ENCODE measurements at regions not wholly inside any gene's neighbourhood (a gene's known extent, or its start where the extent isn't known, plus 50 kb on each side); places are given as distances from the start of the nearest gene placed in this dataset.

DNA sequence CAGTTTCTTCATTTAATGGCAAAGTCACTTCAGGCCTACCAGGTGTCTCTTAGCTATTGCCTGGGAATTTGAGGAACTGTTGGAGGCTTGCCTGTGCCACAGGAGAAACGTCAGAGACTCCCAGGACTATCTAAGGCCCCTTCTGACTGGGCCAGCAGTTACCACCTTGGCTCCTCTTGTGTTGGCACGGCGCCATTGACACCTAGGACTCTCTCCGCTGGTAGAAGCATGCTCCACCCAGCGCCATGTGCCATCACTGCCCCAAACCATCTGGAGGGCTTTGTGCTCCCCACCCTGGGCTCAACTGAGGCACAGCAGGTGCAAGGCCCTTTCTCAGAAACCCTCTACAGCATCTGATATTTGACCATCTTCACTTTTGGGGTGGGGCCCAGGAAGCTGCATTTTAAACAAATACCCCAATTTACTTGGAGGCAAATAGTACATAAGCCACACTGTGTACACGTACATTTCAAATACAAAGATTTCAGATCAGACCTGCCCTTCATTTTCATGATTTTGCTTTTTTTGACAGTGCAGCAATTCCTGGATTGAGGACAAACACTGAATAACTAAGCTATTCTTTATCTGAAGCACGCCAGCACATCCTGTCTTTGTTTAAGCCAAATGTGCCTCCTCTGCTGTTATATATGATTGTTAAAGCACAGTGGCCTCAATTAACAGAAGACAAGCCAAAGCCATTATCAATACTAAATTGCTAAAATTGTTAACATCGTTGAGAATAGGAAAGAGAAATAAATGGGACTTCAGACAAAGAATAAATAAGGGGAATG, 59.9 kb upstream of the TPP2 start:
- BruUV-seq (replicated peaks), result no TSS peak
- Histone ChIP-seq H3K4me3 (no peak overlapping the region), H3K36me3 (ENCODE audit: control insufficient read depth in 2 of 2, insufficient read depth in 2 of 2, low read length in 1 of 2) (no peaks in the 10 kb centered on the region), H3K9me3 (replicated peaks; ENCODE audit: control insufficient read depth, insufficient read depth, low read length) (no peaks in the 10 kb centered on the region), H3K27me3 (replicated peaks in 1 of 2; ENCODE audit: control insufficient read depth in 2 of 2, insufficient read depth in 2 of 2, low read length in 1 of 2) (no peaks in the 10 kb centered on the region), H3K27ac (ENCODE audit: control insufficient read depth, insufficient read depth) (no peak overlapping the region), H3K4me2 (ENCODE audit: control insufficient read depth, insufficient read depth) (no peak overlapping the region), H3K79me2 (ENCODE audit: control insufficient read depth, insufficient read depth, low read length) (no peaks in the 10 kb centered on the region), H3K4me1 (ENCODE audit: control insufficient read depth, insufficient read depth, low read length) (no peaks in the 10 kb centered on the region), H4K20me1 (ENCODE audit: control insufficient read depth, insufficient read depth) (no peaks in the 10 kb centered on the region), H2AFZ (ENCODE audit: control insufficient read depth, low read depth, low read length) (no peak overlapping the region), H3K9ac (ENCODE audit: control insufficient read depth, insufficient read depth, low read length) (no peak overlapping the region)
- no peak for ATAC-seq
- intact Hi-C loops (cut with micrococcal nuclease; ENCODE audit: unreplicated experiment) (no loop called here), in situ Hi-C loops (cut with MboI) (no loop called here)
- ChIA-PET POLR2A (no interaction called here), SMC1A (ENCODE audit: uncharacterized antibody, unreplicated experiment) (interaction anchor here (0.8 kb wide), 1 partner anchor 780 kb away, joined by 3 read pairs; no protein-coding TSS in a partner anchor), RAD21 (ENCODE audit: unreplicated experiment) (no interaction called here), CTCF (interaction anchor here (2.3 kb wide), 1 partner anchor 19 kb away, joined by 8 read pairs; no protein-coding TSS in a partner anchor)
- no peak for DNase-seq (ENCODE audit: low read depth, low spot score)
- TF ChIP-seq SMAD5 (IDR thresholded peaks at IDR 0.05; ENCODE audit: low read depth) (no peak), SP1 (IDR thresholded peaks at IDR 0.05; ENCODE audit: low read depth, low read length) (no peak), BCL11A (IDR thresholded peaks at IDR 0.05; ENCODE audit: low read depth, low read length) (no peak), ATF3 (IDR thresholded peaks at IDR 0.05; ENCODE audit: borderline replicate concordance, extremely low read depth, low read depth, low read length) (no peak), ELK1 (IDR thresholded peaks at IDR 0.05; ENCODE audit: low read depth, low read length) (no peak), HDGF (IDR thresholded peaks at IDR 0.05) (no peak), LARP7 (IDR thresholded peaks at IDR 0.05) (no peak), SMC3 (IDR thresholded peaks at IDR 0.05; ENCODE audit: borderline replicate concordance, low read length) (no peak), BRCA1 (IDR thresholded peaks at IDR 0.05; ENCODE audit: low read depth, low read length) (no peak)
- TF ChIP-seq, protein P1, sequence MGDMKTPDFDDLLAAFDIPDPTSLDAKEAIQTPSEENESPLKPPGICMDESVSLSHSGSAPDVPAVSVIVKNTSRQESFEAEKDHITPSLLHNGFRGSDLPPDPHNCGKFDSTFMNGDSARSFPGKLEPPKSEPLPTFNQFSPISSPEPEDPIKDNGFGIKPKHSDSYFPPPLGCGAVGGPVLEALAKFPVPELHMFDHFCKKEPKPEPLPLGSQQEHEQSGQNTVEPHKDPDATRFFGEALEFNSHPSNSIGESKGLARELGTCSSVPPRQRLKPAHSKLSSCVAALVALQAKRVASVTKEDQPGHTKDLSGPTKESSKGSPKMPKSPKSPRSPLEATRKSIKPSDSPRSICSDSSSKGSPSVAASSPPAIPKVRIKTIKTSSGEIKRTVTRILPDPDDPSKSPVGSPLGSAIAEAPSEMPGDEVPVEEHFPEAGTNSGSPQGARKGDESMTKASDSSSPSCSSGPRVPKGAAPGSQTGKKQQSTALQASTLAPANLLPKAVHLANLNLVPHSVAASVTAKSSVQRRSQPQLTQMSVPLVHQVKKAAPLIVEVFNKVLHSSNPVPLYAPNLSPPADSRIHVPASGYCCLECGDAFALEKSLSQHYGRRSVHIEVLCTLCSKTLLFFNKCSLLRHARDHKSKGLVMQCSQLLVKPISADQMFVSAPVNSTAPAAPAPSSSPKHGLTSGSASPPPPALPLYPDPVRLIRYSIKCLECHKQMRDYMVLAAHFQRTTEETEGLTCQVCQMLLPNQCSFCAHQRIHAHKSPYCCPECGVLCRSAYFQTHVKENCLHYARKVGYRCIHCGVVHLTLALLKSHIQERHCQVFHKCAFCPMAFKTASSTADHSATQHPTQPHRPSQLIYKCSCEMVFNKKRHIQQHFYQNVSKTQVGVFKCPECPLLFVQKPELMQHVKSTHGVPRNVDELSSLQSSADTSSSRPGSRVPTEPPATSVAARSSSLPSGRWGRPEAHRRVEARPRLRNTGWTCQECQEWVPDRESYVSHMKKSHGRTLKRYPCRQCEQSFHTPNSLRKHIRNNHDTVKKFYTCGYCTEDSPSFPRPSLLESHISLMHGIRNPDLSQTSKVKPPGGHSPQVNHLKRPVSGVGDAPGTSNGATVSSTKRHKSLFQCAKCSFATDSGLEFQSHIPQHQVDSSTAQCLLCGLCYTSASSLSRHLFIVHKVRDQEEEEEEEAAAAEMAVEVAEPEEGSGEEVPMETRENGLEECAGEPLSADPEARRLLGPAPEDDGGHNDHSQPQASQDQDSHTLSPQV (IDR thresholded peaks at IDR 0.05), result no peak
- TF ChIP-seq, protein P2, sequence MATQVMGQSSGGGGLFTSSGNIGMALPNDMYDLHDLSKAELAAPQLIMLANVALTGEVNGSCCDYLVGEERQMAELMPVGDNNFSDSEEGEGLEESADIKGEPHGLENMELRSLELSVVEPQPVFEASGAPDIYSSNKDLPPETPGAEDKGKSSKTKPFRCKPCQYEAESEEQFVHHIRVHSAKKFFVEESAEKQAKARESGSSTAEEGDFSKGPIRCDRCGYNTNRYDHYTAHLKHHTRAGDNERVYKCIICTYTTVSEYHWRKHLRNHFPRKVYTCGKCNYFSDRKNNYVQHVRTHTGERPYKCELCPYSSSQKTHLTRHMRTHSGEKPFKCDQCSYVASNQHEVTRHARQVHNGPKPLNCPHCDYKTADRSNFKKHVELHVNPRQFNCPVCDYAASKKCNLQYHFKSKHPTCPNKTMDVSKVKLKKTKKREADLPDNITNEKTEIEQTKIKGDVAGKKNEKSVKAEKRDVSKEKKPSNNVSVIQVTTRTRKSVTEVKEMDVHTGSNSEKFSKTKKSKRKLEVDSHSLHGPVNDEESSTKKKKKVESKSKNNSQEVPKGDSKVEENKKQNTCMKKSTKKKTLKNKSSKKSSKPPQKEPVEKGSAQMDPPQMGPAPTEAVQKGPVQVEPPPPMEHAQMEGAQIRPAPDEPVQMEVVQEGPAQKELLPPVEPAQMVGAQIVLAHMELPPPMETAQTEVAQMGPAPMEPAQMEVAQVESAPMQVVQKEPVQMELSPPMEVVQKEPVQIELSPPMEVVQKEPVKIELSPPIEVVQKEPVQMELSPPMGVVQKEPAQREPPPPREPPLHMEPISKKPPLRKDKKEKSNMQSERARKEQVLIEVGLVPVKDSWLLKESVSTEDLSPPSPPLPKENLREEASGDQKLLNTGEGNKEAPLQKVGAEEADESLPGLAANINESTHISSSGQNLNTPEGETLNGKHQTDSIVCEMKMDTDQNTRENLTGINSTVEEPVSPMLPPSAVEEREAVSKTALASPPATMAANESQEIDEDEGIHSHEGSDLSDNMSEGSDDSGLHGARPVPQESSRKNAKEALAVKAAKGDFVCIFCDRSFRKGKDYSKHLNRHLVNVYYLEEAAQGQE (IDR thresholded peaks at IDR 0.05; ENCODE audit: low read depth, low read length), result no peak
- FAIRE-seq, result no peak
- 33% methylated on average over 8 of the region's 8 CpGs for WGBS (ENCODE audit: insufficient coverage, insufficient replicate concordance, low lambda C conversion rate, missing lambda C conversion rate)
